NCI-H1930 (cell line): ENCODE measurements at regions not wholly inside any gene's neighbourhood (a gene's known extent, or its start where the extent isn't known, plus 50 kb on each side); places are given as distances from the start of the nearest gene placed in this dataset.
"Not testable (repeated sequence)": the region's sequence is repeated elsewhere in the genome, so short reads cannot be mapped to it uniquely, and the experiment has no call there.

Experiments used
- DNase-seq, 2 experiments: peaks; one replicate each; lab custom pipeline; 2025; lab: John Stamatoyannopoulos, UW

DNA sequence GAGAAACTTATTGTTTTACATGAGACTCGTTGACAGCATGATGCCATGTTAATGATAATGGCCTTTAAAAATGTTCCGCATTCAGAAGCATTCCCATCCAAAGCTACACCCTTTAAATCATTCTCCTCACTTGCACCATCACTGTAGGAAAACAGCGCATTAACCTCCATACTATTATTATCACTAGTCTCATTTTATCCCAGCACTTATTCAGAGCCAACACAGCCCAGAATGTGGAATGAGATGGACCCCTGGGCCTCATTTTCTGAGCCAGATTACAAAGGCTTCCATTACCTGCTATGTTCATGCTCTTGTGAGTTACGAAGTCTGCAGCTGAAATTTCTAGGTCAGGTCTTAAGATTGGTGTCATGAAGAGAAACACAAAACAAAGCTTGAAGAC is 159.4 kb downstream of the HS3ST3A1 start:
- DNase-seq, result no peak

DNA sequence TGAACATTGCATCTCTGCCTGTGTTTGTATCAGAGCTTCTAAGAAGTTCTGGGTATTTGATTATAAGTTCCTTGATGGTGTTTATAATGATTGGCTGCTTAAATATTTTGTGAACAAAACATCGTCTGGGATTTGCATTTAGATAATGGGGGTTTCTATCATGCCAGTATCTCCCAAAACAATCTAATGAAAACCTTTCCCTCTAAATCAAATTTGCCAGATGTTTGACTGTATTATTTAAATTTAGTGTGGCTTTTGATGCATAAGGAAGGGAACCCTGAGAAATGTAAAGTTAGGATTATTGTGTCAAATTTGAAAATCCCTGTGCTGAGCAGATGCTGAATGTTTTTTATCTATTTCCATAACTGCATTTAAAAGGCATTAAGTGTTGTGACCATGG is 159.9 kb downstream of the HS3ST3A1 start:
- no peak for DNase-seq

DNA sequence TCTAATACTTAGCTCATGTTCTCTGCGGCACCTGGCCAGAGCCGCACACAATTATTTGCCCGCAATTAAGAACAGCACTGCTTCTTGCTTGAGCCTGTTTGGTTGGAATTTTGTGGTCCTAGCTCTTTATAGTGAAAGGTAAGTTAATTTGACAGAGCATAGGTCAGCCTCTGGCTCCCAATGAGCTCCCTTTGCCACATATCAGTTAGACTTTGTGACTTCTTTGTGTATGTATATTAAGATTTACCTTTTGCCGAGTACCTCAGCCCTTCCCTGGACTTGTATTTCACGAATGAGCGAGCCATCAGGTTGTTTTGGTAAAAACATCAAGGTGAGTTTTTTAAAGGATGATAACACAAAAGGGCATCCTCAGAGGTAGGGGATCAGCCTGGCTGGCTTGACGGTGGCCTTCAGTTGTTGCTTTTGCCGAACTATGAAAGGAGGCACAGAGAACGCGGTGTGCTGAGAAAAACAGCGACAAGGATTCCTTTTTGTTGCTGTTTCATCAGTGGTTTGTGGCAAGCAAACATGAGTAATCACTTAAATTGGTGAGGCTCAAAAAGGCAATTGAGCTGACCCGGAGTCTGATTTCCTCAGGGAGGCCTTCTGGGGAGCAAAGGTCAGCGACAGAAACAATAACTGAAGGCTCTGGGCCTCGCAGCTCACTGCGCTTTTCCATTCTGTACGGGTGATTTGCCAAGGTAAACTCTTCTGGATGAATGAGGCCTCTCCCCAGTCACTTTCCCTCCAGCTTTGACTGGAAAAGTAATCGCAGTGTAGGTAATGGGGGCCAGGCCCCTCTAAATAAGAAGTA is 163.6 kb downstream of the HS3ST3A1 start:
- DNase-seq, result peak in 1 of 2 experiments; percentile 12

GRCh38 chr17:13435230-13435629 is 166.5 kb downstream of the HS3ST3A1 start:
- no peak for DNase-seq

DNA sequence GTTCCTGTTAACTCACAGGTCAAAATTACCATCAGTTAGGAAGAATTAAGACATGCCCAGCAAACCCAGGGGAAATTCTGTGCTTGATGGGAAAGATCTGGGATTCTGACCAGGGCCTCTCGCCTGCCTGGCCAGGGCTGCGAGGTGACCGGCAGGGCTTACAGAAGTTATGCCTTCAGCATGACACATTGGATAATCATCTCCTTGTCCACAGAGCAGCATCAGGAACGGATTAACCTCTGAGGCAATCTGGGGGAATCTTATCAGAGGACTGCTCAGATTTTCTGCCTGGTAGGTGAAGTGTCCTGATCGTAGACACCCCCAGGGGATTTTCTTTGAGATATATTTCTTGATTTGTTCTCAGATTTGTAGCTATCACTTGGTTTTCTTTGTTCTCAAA is 172.5 kb downstream of the HS3ST3A1 start:
- DNase-seq, result no peak

DNA sequence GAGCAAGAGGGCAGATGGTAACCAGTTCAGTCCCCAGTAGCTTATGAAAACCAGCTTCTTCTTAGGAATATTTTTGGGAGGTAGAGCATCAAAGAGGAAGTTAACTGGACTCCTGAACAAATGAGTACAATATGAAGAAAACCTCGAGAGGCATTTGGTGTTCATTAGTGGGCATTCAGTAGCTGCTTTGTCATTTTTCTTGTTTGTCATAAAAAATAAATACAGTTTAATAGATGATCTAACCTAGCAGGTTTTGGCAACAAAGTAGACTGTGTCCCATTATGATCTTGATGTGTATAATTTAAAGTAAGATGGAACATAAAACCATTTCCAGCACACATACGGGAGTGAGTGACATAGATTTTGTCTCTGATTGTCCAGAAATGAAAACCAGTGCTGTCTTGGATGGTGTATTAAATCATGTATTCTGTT is 173.1 kb downstream of the HS3ST3A1 start:
- no peak for DNase-seq

DNA sequence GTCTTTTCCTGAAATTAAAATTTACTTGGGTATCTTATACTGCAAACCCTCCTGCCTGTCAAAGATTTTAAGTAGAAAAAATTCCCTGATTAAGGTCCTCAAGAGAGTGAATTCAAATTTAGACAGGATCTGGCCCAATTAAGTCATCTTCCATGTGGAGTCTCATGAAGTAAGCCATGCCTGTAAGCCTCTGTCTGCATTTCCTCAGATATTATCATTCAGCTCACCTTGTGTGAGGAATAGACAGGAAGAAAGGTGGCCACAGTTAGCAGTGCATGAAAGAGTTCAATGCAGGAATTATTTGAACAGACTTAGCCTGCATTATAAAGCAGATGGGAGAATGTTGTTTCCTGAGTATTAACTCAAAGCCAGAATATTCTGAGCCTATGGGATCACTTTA is 174.7 kb downstream of the HS3ST3A1 start:
- no peak for DNase-seq

DNA sequence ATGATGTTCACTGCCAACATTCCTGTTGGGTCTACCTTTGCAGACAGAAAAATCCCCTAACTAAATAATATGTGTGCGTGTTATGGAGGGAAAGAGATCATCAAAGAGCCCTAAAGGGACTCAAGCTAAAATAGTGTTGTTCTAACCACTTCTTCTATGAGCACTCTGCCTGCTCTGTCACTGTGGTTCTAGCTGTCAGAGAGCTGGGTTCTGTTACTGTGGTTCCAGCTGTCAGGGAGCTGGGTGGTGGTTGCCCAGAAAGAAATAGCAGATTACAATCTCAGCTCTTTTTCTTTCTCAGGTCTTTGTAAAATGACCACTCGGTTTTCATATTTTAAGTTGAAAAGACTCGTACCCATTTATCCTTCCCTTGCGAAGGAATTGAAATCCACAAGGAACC is 176.3 kb downstream of the HS3ST3A1 start:
- DNase-seq, result no peak

DNA sequence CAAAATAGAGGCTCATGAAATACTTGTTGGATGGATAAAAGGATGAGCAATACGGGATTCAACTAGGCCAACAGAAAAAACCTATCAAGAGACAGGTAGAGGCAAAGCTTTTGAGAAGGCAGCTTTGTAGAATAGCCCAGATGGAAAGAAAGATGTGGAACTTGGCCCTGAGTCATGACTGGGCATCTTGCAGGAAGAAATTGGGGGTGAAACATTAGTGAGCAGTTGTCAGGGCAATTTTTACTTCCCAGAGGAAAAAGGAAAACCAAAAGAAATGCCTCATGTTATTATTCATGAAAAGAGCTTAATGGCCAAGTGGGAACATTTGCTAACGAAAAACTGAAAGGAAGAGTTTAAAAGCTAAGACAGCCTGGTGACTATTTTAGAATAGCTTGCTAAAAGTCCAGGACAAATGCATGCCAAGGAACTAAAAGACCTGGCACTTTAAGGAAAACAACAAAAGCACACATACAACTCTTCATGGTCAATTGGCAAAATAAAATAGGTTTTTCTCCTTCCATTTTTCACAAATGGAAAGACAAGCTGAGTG is 180.1 kb downstream of the HS3ST3A1 start:
- DNase-seq, result no peak

- no peak for DNase-seq
Measured at GRCh38 chr17:13420878-13421277, 180.9 kb downstream of the HS3ST3A1 start.

DNA sequence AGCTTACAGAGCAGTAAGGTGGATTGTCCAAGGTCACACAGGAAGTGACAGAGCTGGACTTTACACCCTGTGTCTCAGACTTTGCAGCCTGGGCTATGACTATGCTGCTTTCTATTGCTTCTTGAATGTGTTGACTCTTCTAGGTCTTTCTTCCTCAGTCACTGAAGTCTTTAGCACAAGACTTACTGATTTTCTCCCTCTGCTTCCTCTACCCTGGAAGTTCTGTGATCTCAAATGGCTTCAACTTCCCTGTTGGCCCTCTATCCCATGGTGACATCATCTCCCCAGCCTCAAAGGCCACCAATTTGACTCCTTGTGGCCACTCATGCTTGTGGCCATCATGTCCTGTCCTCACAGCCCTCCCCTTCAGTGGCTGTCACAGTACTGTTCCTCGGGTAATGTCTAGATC is 181.3 kb downstream of the HS3ST3A1 start:
- DNase-seq, result no peak

- no peak for DNase-seq
Measured at GRCh38 chr17:13419676-13420075, 182.1 kb downstream of the HS3ST3A1 start.

GRCh38 chr17:13418891-13419290 is 182.8 kb downstream of the HS3ST3A1 start:
- no peak for DNase-seq

DNA sequence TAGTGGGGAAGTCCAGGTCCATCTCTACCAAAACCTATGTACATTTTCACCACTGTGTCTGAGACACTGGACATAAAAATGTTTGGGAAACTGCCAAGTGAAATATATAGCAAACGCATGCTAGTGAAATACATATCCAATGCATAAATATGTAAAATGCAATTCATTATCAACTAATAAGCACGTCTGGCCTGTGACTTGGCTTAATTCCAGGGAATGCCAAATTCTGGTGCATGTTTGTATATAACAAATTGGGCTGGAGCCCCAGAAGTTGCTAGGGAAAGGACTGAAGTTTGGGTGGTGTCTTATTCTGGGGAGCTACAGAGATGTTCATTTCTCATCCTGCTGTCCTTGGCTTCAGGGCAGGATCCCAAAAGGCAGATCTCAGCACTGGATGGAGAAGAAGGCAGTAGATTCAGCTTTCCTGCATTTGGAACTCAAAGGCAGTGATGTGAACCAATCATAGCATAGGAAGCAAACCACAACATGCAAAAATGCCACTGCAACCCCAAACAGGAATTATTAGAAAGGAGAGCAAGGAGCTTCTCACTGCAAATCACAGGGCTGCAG is 184.3 kb downstream of the HS3ST3A1 start:
- DNase-seq, result no peak

DNA sequence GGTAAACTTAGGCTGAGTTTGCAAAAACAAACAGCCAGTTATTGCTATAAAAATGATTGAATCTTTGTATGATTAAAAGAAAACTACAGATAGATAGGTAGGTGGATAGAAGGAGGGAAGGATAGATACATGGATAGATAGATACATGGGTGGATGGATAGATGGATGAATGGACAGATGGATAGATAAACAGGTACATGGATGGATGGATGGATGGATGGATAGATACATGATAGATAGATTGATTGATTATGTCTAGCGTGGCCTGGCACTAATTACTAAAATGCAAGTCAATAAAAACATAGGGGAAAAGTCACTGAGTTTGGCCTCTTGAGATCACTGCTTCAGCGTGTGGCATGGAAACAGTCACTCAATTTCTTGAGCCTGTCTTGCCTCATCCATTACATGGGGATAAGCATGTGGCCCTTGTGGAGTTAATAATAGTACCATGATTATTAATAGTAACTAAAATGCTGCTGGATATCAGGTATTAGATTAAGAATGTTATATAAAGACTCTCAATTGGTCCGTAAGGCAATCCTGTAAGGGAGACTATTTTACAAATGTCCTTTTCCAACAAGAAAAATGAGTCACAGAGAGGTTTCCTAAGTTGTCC is 184.9 kb downstream of the HS3ST3A1 start:
- DNase-seq, result no peak

DNA sequence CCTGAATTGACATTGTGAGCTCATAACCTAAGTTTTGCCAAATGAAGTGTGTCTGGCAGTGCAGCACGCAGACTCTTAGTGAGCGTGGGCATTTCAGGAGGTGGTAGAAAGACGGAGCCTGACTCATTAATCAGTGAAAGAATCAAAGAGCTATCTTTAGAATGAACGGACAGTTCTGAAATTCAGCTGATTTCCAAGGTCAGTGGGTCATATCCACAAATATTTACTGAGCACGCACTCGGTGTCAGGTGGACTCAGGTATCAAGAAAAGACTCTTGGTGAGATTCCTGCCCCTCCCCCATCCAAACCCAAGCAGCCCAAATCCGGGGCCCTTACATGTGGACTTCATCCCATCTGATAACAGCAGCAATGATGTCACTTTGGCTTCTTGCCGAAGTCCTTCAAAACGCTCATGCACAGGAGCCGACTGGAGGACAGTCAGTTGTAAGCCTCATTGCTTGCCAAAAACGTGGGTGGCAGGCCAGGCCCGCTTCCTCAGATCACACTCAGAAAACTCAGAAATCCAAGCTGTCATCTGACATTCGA is 185.8 kb downstream of the HS3ST3A1 start:
- no peak for DNase-seq

- not testable (repeated sequence) for DNase-seq
Measured at GRCh38 chr17:13415200-13415599, 186.5 kb downstream of the HS3ST3A1 start.

DNA sequence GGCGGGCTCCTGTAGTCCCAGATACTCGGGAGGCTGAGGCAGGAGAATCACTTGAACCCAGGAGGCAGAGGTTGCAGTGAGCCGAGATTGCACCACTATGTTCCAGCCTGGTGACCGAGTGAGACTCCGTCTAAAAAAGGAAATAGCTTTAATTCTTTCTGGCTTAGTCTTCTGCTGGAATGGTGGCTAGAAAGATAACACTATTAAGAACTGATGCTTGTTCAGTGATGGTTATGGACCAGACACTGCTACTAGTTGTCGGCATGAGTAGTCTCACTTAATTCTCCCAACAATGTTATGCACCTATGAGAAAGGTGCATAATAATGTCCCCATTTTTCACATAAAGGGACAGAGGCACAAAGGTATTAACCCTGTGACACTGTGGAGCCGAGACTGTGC is 188.7 kb downstream of the HS3ST3A1 start:
- no peak for DNase-seq

- DNase-seq, result no peak
Measured at GRCh38 chr17:13410874-13411273, 190.9 kb downstream of the HS3ST3A1 start.

GRCh38 chr17:13410214-13410613 is 191.5 kb downstream of the HS3ST3A1 start:
- DNase-seq, result no peak

- DNase-seq, result no peak
Measured at GRCh38 chr17:13409455-13409854, 192.3 kb downstream of the HS3ST3A1 start.

GRCh38 chr17:13407381-13407780 is 194.3 kb downstream of the HS3ST3A1 start:
- DNase-seq, result no peak

DNA sequence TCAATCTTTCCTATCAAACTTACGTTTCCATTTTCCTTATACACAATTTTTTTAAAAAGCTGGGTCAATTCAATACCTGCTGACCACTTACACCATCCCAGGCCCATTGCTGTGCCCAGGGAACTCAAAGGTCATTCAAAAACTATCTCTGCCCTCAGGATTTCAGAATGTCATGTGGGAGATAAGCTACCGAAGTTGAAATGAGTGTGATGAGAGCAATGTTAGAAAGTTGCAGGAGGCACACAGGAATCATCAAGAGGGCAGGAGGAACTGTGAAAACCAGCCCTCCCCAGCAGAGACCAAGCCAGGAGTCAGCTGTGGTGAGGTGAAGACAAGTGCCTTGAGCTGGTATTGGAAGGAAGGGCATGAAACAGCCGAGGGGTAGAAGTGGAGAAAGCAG is 195.9 kb downstream of the HS3ST3A1 start:
- no peak for DNase-seq
